T-helper 1 cell treated with Interleukin-12 subunit alpha and Interleukin-12 subunit beta and Interleukin-4 antibody, amounts not matched to agents 30 ng/mL and 1 ng/mL, for 36 hours (primary cell): ENCODE measurements at regions not wholly inside any gene's neighbourhood (a gene's known extent, or its start where the extent isn't known, plus 50 kb on each side); places are given as distances from the start of the nearest gene placed in this dataset.

Source experiments
- intact Hi-C: fragments of 100-400 bp; cut with micrococcal nuclease; formaldehyde crosslinking; loops from one replicate; pipeline ENCODE4 v1.15.1; 2024

GRCh38 chr12:130100634-130101362 lies 61.5 kb upstream of the FZD10 start:
- intact Hi-C loops, result no loop called here

GRCh38 chr12:130101370-130101769 lies 60.9 kb upstream of the FZD10 start:
- intact Hi-C loops, result no loop called here

- intact Hi-C loops, result no loop called here
These were observed 60.0 kb upstream of the FZD10 start for GRCh38 chr12:130102266-130102665.

DNA sequence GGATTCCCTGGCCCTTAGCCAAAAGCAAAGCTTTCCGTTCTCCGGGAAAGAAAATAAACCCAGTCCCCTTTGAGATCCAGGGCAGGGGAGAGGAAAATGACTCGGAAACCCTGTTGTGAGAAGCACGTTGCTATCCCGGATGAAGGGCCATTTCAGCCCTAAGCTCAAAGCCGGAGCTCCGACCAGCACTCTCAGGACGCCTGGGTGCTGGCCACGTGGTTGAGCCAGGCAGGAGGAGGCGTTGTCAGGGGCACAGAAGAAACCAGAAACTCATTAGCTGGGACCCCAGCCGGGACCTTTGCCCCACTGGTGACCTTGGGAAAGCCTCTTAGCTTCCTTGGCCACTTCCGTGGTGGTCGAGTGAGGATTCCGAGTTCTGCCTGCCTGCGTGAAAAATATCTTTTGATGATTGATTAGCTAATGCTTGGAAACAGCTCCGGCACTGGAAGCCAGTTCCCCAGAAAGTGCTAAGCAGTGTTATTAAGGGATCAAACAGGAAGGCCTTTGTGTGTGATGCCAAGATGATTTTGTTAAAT lies 57.6 kb upstream of the FZD10 start:
- intact Hi-C loops, result no loop called here

- intact Hi-C loops, result no loop called here
These were observed 53.0 kb upstream of the FZD10 start for GRCh38 chr12:130109062-130109945.

GRCh38 chr12:130110914-130111313 lies 51.4 kb upstream of the FZD10 start:
- intact Hi-C loops, result no loop called here

DNA sequence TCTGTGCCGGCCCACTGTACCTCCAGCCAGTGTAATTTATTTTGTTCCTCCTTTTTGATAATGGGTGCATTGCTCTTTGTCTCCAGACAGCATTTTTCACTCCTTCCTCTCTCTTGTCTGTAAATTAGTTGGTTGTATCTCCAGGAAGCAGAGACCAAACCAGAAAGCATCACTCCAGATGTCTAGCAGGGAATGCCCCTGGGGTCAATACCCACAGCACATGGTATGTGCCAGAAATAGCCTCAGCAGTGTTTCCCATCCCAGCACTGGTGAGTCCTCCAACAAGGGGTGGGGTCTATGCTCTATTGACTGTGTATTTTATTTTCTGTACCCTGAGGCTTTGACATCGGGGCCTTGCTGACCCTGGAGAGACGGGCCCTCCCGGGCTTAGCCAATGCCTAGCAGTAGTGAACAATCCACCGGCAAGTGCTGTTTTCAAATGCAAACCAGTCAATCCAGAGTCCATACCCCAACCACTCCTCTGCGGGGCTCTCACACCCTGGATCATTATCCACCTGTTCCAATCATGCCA lies 50.2 kb upstream of the FZD10 start:
- intact Hi-C loops, result no loop called here
